Islet of Langerhans (tissue), 1 donor: ENCODE measurements at regions not wholly inside any gene's neighbourhood (a gene's known extent, or its start where the extent isn't known, plus 50 kb on each side); places are given as distances from the start of the nearest gene placed in this dataset.
"Not testable (repeated sequence)": the region's sequence is repeated elsewhere in the genome, so short reads cannot be mapped to it uniquely, and the experiment has no call there.

Experiments used
- FAIRE-seq: peaks from one replicate; lab custom pipeline; 2011; peaks lifted over from hg19 to GRCh38; lab: Jason Lieb, UNC

- no peak for FAIRE-seq
These were observed 79.5 kb upstream of the TSC22D2 start for GRCh38 chr3:150328654-150329040.

DNA sequence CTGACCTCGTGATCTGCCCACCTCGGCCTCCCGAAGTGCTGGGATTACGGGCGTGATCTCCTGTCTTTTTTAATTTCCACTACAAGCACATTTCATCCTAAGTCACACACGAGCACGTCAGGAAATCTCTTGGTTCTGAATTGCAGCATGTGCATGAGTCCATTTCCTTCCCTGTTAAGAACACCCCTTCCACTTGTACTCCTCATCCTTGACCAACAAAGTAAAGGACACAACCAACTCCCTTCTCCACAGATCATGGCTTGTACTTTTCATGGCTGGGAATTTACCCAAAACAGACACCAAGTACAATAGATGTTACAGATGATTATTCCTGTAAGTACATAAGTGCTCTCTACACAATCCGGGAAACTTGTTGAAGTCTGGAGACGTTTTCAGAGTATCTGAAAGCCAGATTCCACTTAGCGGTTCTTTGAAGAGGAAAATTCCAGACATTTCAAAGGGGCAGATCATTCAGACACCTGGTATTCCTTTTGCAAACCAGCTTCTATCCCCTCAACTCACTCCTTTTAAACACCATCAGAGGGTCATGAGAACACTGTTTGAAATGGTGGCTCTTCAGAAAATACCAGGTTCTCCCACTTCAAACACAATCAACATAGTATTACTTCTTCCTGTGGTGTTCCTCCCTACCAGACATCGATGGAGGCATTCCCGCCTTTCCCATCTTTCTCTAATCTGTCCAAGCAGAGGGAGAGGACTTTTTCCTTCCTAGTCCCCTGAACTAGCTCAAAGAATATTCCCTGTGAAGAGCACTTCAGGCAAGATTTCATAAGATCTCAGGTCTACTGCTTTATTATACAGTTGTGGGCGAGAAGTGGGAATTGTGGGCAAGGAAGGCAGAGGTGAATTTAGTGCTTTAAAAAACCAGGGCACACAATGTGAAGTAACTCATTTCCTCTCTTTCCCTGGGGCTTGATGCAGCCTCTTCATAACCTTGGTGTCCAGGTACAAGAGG lies 80.1 kb upstream of the TSC22D2 start:
- FAIRE-seq = no peak

DNA sequence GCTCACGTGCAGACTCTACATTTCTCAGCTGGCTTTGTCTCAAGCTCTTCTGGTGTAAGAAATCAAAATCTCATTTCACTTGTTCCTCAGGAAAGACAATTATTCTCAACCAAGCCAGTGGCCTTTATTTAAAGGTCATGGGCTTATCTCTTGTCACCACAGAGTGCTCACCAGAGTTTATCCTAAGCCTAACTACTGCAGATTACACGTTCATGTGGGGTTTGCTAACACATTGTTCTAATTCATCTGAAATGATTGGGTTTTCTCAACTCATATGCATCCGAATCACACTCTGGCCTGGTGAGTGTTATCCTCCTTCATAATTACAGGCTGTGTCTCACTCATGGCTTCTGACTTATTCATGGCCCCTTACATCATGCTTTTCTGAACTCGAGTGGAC lies 83.3 kb upstream of the TSC22D2 start:
- no peak for FAIRE-seq

GRCh38 chr3:150324245-150324644 lies 83.9 kb upstream of the TSC22D2 start:
- FAIRE-seq = no peak

- no peak for FAIRE-seq
These were observed 84.3 kb upstream of the TSC22D2 start for GRCh38 chr3:150323770-150324169.

DNA sequence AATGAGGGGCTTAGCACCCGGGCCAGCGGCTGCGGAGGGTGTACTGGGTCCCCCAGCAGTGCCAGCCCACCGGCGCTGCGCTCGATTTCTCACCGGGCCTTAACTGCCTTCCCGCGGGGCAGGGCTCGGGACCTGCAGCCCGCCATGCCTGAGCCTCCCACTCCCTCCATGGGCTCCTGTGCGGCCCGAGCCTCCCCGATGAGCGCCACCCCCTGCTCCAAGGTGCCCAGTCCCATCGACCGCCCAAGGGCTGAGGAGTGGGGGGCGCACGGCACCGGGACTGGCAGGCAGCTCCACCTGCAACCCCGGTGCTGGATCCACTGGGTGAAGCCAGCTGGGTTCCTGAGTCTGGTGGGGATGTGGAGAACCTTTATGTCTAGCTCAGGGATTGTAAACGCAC lies 85.0 kb upstream of the TSC22D2 start:
- FAIRE-seq = not testable (repeated sequence)

DNA sequence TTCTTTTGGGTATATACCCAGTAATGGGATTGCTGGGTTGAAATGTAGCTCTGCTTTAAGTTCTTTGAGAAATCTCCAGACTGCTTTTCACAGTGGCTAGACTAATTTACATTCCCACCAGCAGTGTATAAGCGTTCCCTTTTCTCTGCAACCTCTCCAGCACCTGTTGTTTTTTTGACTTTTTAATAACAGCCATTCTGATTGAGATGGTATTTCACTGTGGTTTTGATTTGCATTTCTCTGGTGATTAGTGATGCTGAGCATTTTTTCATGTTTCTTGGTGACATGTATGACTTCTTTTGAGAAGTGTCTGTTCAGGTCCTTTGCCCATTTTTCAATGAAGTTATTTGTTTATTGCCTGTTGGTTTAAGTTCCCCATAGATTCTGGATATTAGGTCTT lies 87.1 kb upstream of the TSC22D2 start:
- not testable (repeated sequence) for FAIRE-seq

- peak; percentile 73 for FAIRE-seq
These were observed 88.2 kb upstream of the TSC22D2 start for GRCh38 chr3:150319900-150320299.

GRCh38 chr3:150317469-150317868 lies 90.6 kb upstream of the TSC22D2 start:
- FAIRE-seq = no peak

- no peak for FAIRE-seq
These were observed 92.4 kb upstream of the TSC22D2 start for GRCh38 chr3:150315721-150316120.

GRCh38 chr3:150314248-150315004 lies 93.7 kb upstream of the TSC22D2 start:
- FAIRE-seq = no peak

DNA sequence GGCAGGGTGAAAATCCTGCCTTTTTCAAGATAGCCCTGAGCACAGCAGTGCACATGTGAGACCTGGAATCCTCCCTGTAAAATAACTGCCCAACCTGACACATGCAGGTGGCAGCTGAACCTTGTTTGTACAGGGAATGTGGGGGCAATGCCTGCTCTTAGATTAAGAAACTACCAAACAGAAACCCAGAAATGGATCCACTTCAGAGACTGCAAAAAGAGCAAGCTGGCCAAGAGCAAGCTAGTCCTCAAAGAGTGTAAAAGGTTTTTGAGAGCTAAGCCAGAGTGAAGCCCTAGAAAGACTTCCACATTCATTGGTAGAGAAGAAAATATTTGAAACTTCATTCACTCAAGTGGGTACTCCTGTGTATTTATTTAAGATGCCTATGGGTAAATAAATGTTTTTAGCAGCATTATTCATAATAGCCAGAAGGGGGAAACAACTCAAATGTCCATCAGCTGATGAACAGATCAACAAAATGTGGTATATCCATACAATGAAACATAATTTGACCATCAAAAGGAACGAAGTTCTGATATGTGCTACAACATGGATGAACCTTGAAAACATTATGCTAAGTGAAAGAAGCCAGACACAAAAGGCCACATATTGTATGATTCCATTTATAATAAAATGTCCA lies 96.0 kb upstream of the TSC22D2 start:
- FAIRE-seq = no peak

DNA sequence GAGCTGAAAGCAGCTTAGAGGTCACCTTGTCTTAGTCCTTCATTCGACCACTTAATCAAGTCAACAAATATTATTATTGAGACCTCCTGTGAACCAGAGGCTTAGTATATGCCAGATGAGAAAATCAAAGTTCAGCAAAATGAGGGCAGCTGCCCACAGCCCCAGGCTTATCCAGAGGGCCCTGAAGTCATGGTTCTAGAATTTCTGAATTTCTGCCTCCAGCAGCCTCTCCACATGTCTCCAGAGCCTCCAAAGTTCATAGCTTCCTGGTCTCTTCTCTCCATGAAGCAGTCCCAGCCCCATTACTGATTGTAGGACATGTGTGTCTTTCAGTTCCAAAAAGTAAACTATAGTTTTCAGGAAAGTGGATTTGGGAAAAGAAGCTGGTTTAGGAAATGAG lies 96.9 kb upstream of the TSC22D2 start:
- no peak for FAIRE-seq

- FAIRE-seq = no peak
These were observed 98.5 kb upstream of the TSC22D2 start for GRCh38 chr3:150309557-150309956.

- no peak for FAIRE-seq
These were observed 98.9 kb upstream of the TSC22D2 start for GRCh38 chr3:150309257-150309542.

- FAIRE-seq = no peak
These were observed 99.4 kb upstream of the TSC22D2 start for GRCh38 chr3:150308481-150309256.

DNA sequence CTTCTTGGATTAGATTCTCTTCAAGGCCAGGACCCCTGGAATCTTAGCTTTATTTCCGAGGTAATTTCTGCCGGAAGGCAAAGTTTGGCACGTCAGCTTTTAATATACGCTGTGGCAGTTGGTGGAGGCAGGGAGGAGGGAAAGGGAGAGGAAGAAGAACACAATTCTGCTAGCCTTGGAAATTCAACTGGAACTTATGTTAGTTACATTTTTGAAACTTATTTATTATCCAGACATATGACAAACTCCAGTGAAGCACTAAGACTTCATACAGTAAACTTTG lies 100.1 kb upstream of the TSC22D2 start:
- FAIRE-seq = no peak

DNA sequence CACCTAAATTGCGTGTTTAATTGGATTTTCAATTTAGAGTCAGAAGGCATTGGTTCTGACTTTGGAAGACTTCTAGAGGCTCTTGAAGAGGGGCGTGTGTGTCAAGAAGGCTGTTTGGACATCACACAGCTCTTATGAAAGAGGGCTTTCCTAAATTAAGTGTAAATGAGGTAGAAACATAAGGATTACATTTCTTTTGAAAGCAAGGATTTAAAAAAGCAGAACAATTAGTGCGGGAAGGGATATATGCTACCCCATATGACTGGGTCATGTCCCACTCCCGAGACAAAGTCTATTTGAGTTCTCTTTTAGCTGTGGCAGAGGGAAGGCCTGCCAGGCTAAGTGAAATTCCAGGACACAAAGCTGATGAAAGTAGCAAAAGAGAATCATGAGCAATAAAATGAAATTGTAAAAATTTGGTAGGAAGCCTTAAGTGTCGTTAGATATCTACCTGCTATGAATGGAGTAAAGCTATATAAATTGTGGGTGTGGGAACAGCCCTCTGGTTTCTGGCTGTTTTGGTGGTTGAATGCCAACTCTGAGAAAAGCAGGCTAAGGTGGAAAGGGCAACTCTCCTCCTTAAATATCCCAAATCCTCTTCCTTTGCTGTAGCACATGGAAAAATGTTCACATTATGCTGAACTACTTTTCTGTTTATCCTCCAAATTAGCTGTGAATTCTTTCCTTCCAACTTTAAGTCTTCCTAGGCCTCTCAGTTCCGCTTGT lies 100.6 kb upstream of the TSC22D2 start:
- no peak for FAIRE-seq

DNA sequence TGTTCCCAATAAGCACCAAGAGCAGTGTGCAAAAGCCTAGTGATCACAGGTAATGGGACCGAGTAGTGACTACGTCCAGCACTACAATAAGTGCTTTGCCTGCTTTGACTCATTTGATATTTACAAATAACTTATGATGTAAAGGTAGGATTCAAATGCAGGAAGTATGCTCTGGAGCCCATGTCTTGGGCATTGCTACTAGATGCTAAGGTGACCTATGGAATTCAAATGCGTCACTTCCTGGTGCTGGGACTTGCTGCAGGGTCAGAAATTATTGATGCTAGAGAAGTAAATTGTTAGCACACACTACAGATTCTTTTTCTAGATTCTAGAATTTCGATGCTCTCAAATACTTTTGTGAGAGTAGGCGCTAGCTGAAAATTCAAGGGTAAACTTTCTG lies 101.2 kb upstream of the TSC22D2 start:
- no peak for FAIRE-seq

GRCh38 chr3:150306083-150306482 lies 102.0 kb upstream of the TSC22D2 start:
- no peak for FAIRE-seq

DNA sequence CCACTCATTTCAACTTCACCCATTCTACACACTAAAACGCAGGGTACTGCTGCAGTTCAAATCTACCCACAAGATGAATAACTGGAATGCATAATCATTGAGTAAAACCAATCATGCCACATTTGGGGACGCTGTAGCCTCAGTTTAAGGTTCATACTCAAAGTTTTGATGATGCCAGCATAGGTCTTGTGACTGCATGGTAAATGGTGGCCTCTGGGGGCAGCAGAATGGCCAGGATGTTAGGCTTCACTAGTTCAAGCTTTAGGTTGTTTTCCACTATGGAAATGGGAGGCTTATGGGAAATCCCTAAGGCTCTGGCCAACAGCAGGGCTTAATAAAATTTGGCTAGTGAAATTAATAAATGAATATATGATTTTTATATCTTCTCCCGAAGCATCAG lies 104.3 kb upstream of the TSC22D2 start:
- FAIRE-seq = no peak

GRCh38 chr3:150302246-150302645 lies 105.9 kb upstream of the TSC22D2 start:
- no peak for FAIRE-seq
